GM12878 (cell line): ENCODE measurements at regions not wholly inside any gene's neighbourhood (a gene's known extent, or its start where the extent isn't known, plus 50 kb on each side); places are given as distances from the start of the nearest gene placed in this dataset.

ENCODE experiments used
- ATAC-seq: fragments of 200-7000 bp; cut with Tn5 transposase; 3 replicates; pipeline ENCODE4 v1.9.1; 2020; ENCODE audit warnings: mild to moderate bottlenecking, moderate library complexity
- BruUV-seq: library from RNA; stranded (reverse); fragments of 400-500 nt; replicated peaks from 2 replicates; lab custom pipeline; 2021; lab: Mats Ljungman, UMichigan
- CTCF ChIA-PET: fragments of 300-600 bp; sonication (Branson Sonifier 250); formaldehyde crosslinking; extraction: SDS; loops from one replicate; lab custom pipeline; 2021; ENCODE audit warnings: inconsistent platforms; lab: Yijun Ruan, JAX
- POLR2A ChIA-PET: fragments of 350-600 bp; formaldehyde crosslinking; extraction: SDS; loops from one replicate; lab custom pipeline; 2021; ENCODE audit warnings: inconsistent platforms; lab: Charles Lee
- RAD21 ChIA-PET: fragments of 300-600 bp; sonication (Branson Sonifier 250); formaldehyde crosslinking; loops from one replicate; lab custom pipeline; 2023; ENCODE audit warnings: antibody characterized with exemption; ENCODE audit not compliant: unreplicated experiment; lab: Charles Lee
- SMC1A ChIA-PET: fragments of 300-600 bp; sonication (Branson Sonifier 250); formaldehyde crosslinking; loops from one replicate; lab custom pipeline; 2023; ENCODE audit not compliant: unreplicated experiment, uncharacterized antibody; lab: Charles Lee
- DNase-seq: peaks from one replicate; pipeline ENCODE4 v3.0.0-alpha.2; 2011; ENCODE audit warnings: low read depth, low spot score
- FAIRE-seq: peaks from 3 replicates; lab custom pipeline; 2011; peaks lifted over from hg19 to GRCh38; lab: Jason Lieb, UNC
- H2AFZ ChIP-seq: 2 replicates; pipeline ENCODE4 v1.6.0; 2011; ENCODE audit warnings: low read depth, low read length, control low read depth; ENCODE audit not compliant: control insufficient read depth
- H3K27ac ChIP-seq: 2 replicates; pipeline ENCODE4 v1.5.1; 2011; ENCODE audit warnings: control low read depth; ENCODE audit not compliant: control insufficient read depth, insufficient read depth
- H3K27me3 ChIP-seq, 2 experiments: replicated peaks in 1 of 2; 2 replicates each; pipeline versions ENCODE4 v1.6.0 to v1.6.1; 2011; ENCODE audit warnings: low read length in 1 of 2; ENCODE audit not compliant: control insufficient read depth in 2 of 2, insufficient read depth in 2 of 2
- H3K36me3 ChIP-seq, 2 experiments: 2 replicates each; pipeline ENCODE4 v1.5.1; 2011; ENCODE audit warnings: low read length in 1 of 2; ENCODE audit not compliant: control insufficient read depth in 2 of 2, insufficient read depth in 2 of 2
- H3K4me1 ChIP-seq: 2 replicates; pipeline ENCODE4 v1.6.1; 2011; ENCODE audit warnings: mild to moderate bottlenecking, low read length, moderate library complexity, mixed read lengths; ENCODE audit not compliant: control insufficient read depth, insufficient read depth
- H3K4me2 ChIP-seq: 2 replicates; pipeline ENCODE4 v1.6.0; 2011; ENCODE audit warnings: control low read depth; ENCODE audit not compliant: control insufficient read depth, insufficient read depth
- H3K4me3 ChIP-seq: fragments of 200-600 bp; sonication (generic); 2 replicates; pipeline ENCODE4 v1.5.1; 2016
- H3K79me2 ChIP-seq: 2 replicates; pipeline ENCODE4 v1.6.0; 2011; ENCODE audit warnings: low read length; ENCODE audit not compliant: control insufficient read depth, insufficient read depth
- H3K9ac ChIP-seq: 2 replicates; pipeline ENCODE4 v1.8.0; 2011; ENCODE audit warnings: low read length, control low read depth, mixed read lengths; ENCODE audit not compliant: control insufficient read depth, insufficient read depth
- H3K9me3 ChIP-seq: replicated peaks from 3 replicates; pipeline ENCODE4 v1.5.1; 2011; ENCODE audit warnings: mild to moderate bottlenecking, low read length; ENCODE audit not compliant: control insufficient read depth, insufficient read depth
- H4K20me1 ChIP-seq: 2 replicates; pipeline ENCODE4 v1.6.0; 2011; ENCODE audit not compliant: control insufficient read depth, insufficient read depth
- ESRRA ChIP-seq: IDR thresholded peaks from 2 replicates; pipeline ENCODE4 v1.6.1; 2012; ENCODE audit warnings: mild to moderate bottlenecking, low read length, improper control_type of control experiment
- HCFC1 ChIP-seq: fragments of 150-350 bp; IDR thresholded peaks from 2 replicates; pipeline ENCODE4 v1.6.1; 2014; ENCODE audit warnings: low read length
- HDAC2 ChIP-seq: fragments of 200-600 bp; sonication (generic); IDR thresholded peaks from 2 replicates; pipeline ENCODE4 v1.6.1; 2017
- HDAC6 ChIP-seq: fragments of 200-600 bp; sonication (generic); IDR thresholded peaks from one replicate; pipeline ENCODE4 v1.8.0; 2017; ENCODE audit warnings: antibody characterized with exemption; ENCODE audit not compliant: unreplicated experiment
- HDGF ChIP-seq: fragments of 450-650 bp; IDR thresholded peaks from 2 replicates; pipeline ENCODE4 v1.6.1; 2016; ENCODE audit warnings: antibody characterized with exemption
- NFIC ChIP-seq: IDR thresholded peaks from 2 replicates; pipeline ENCODE4 v1.6.1; 2012; ENCODE audit warnings: low read depth, mild to moderate bottlenecking, inconsistent platforms, low read length, moderate library complexity
- POLR2AphosphoS5 ChIP-seq: IDR thresholded peaks from 2 replicates; pipeline ENCODE4 v1.6.1; 2011; ENCODE audit warnings: mild to moderate bottlenecking, low read length, inconsistent platforms
- RCOR1 ChIP-seq: conservative IDR thresholded peaks from 2 replicates; pipeline ENCODE4 v1.6.1; 2012; ENCODE audit warnings: low read depth, low read length, improper control_type of control experiment
- SMAD5 ChIP-seq: IDR thresholded peaks from 2 replicates; pipeline ENCODE4 v1.6.1; 2016; ENCODE audit warnings: antibody characterized with exemption, low read depth
- SREBF2 ChIP-seq: IDR thresholded peaks from 2 replicates; pipeline ENCODE4 v1.6.1; 2012; ENCODE audit warnings: mild to moderate bottlenecking, low read length
- TAF1 ChIP-seq: IDR thresholded peaks from 2 replicates; pipeline ENCODE4 v1.6.1; 2011; ENCODE audit warnings: mild to moderate bottlenecking, low read depth, low read length, borderline replicate concordance
- ZBED1 ChIP-seq: IDR thresholded peaks from 2 replicates; pipeline ENCODE4 v1.6.1; 2016; ENCODE audit warnings: borderline replicate concordance
- ZNF622 ChIP-seq: fragments of 450-650 bp; IDR thresholded peaks from 2 replicates; pipeline ENCODE4 v1.6.1; 2017; ENCODE audit warnings: mild to moderate bottlenecking, inconsistent platforms
- WGBS: methylation state at CpG from one replicate; pipeline ENCODE4 v1.1.6; 2016; ENCODE audit warnings: low lambda C conversion rate; ENCODE audit not compliant: insufficient replicate concordance, insufficient coverage; ENCODE audit errors: missing lambda C conversion rate; 5-methylcytosine and 5-hydroxymethylcytosine counted together
- in situ Hi-C: fragments of 300-500 bp; cut with MboI; formaldehyde crosslinking; loops from 9 replicates; pipeline ENCODE4 v1.14.3; 2018; ENCODE audit warnings: mixed read lengths
- intact Hi-C: fragments of 100-400 bp; cut with micrococcal nuclease; formaldehyde crosslinking; loops from one replicate; pipeline ENCODE4 v1.14.2; 2022; ENCODE audit not compliant: unreplicated experiment
- TF ChIP-seq, protein P1 (sequence below): fragments of 450-650 bp; conservative IDR thresholded peaks from 2 replicates; pipeline ENCODE4 v1.6.1; 2017; ENCODE audit warnings: mild to moderate bottlenecking, moderate library complexity
- TF ChIP-seq, protein P2 (sequence below): IDR thresholded peaks from 2 replicates; pipeline ENCODE4 v1.6.1; 2012; ENCODE audit warnings: low read depth, low read length, improper control_type of control experiment
- TF ChIP-seq, protein P3 (sequence below): fragments of 450-650 bp; IDR thresholded peaks from 2 replicates; pipeline ENCODE4 v1.6.1; 2016; ENCODE audit warnings: mild to moderate bottlenecking
- TF ChIP-seq, protein P4 (sequence below): fragments of 450-650 bp; IDR thresholded peaks from 2 replicates; pipeline ENCODE4 v1.6.1; 2018; ENCODE audit warnings: borderline replicate concordance, mild to moderate bottlenecking; ENCODE audit not compliant: partially characterized antibody

DNA sequence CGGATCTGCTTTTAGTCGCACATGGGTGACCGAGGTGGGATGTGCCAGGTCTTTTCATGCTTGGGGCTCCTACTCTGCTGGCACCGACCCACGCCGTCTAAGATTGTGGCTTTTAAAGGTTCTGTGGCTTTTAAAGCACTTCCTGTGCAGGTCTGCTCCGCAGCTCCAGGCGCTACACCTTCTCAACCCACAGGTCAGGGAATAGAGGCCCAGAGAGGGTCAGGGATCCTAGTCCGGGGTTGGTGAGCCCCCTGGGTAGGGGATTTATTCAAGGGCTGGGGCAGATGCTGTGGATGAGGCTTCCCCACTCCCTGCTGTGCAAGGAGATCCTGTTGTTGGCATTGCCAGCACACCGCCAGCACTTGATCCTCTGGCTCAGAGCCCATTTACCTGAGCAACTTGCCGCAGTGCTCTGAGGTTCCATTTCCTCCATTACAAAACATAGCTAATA lies 212.8 kb upstream of the RAB4A start:
- no peak overlapping the region for H3K9ac ChIP-seq
- no peak for FAIRE-seq
- in situ Hi-C loops (no loop called here), intact Hi-C loops (no loop called here)
- POLR2A ChIA-PET = no interaction called here
- RAD21 ChIA-PET = no interaction called here
- TF ChIP-seq POLR2AphosphoS5 (no peak), HCFC1 (no peak), HDGF (no peak), ESRRA (no peak), SREBF2 (no peak), SMAD5 (no peak), HDAC2 (no peak), NFIC (no peak), RCOR1 (no peak), HDAC6 (no peak), TAF1 (no peak), ZNF622 (no peak), ZBED1 (no peak)
- TF ChIP-seq, protein P1, sequence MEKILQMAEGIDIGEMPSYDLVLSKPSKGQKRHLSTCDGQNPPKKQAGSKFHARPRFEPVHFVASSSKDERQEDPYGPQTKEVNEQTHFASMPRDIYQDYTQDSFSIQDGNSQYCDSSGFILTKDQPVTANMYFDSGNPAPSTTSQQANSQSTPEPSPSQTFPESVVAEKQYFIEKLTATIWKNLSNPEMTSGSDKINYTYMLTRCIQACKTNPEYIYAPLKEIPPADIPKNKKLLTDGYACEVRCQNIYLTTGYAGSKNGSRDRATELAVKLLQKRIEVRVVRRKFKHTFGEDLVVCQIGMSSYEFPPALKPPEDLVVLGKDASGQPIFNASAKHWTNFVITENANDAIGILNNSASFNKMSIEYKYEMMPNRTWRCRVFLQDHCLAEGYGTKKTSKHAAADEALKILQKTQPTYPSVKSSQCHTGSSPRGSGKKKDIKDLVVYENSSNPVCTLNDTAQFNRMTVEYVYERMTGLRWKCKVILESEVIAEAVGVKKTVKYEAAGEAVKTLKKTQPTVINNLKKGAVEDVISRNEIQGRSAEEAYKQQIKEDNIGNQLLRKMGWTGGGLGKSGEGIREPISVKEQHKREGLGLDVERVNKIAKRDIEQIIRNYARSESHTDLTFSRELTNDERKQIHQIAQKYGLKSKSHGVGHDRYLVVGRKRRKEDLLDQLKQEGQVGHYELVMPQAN = no peak
- TF ChIP-seq, protein P2, sequence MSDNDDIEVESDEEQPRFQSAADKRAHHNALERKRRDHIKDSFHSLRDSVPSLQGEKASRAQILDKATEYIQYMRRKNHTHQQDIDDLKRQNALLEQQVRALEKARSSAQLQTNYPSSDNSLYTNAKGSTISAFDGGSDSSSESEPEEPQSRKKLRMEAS = no peak
- TF ChIP-seq, protein P3, sequence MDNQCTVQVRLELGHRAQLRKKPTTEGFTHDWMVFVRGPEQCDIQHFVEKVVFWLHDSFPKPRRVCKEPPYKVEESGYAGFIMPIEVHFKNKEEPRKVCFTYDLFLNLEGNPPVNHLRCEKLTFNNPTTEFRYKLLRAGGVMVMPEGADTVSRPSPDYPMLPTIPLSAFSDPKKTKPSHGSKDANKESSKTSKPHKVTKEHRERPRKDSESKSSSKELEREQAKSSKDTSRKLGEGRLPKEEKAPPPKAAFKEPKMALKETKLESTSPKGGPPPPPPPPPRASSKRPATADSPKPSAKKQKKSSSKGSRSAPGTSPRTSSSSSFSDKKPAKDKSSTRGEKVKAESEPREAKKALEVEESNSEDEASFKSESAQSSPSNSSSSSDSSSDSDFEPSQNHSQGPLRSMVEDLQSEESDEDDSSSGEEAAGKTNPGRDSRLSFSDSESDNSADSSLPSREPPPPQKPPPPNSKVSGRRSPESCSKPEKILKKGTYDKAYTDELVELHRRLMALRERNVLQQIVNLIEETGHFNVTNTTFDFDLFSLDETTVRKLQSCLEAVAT = no peak
- TF ChIP-seq, protein P4, sequence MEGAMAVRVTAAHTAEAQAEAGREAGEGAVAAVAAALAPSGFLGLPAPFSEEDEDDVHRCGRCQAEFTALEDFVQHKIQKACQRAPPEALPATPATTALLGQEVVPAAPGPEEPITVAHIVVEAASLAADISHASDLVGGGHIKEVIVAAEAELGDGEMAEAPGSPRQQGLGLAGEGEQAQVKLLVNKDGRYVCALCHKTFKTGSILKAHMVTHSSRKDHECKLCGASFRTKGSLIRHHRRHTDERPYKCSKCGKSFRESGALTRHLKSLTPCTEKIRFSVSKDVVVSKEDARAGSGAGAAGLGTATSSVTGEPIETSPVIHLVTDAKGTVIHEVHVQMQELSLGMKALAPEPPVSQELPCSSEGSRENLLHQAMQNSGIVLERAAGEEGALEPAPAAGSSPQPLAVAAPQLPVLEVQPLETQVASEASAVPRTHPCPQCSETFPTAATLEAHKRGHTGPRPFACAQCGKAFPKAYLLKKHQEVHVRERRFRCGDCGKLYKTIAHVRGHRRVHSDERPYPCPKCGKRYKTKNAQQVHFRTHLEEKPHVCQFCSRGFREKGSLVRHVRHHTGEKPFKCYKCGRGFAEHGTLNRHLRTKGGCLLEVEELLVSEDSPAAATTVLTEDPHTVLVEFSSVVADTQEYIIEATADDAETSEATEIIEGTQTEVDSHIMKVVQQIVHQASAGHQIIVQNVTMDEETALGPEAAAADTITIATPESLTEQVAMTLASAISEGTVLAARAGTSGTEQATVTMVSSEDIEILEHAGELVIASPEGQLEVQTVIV = no peak
- H3K4me2 ChIP-seq = no peak overlapping the region
- peaks cover 5 to 6% of the 10 kb centered on the region in 2 experiments; a peak in 3 of 4 replicates for H3K27me3 ChIP-seq
- no peaks in the 10 kb centered on the region for H4K20me1 ChIP-seq
- no peaks in the 10 kb centered on the region for H3K4me1 ChIP-seq
- SMC1A ChIA-PET = no interaction called here
- H3K9me3 ChIP-seq = no peaks in the 10 kb centered on the region
- BruUV-seq = no TSS peak
- H3K27ac ChIP-seq = no peak overlapping the region
- no peak overlapping the region for H3K4me3 ChIP-seq
- no peaks in the 10 kb centered on the region for H3K36me3 ChIP-seq
- H2AFZ ChIP-seq = no peak overlapping the region
- CTCF ChIA-PET = no interaction called here
- no peak for ATAC-seq
- no peaks in the 10 kb centered on the region for H3K79me2 ChIP-seq
- no peak for DNase-seq
- 23% methylated on average over 11 of the region's 11 CpGs for WGBS
